Activated CD4-positive, alpha-beta T cell treated with anti-CD3 and anti-CD28 coated beads, Interleukin-2, amount 10 ng/mL, durations not matched to agents 24 days and 14 days (primary cell): ENCODE measurements at regions not wholly inside any gene's neighbourhood (a gene's known extent, or its start where the extent isn't known, plus 50 kb on each side); places are given as distances from the start of the nearest gene placed in this dataset.

Source experiments
- DNase-seq: peaks from one replicate; pipeline ENCODE4 v3.0.0; 2022
- H3K27ac Mint-ChIP-seq: one replicate; pipeline ENCODE4 v1.8.0; 2022; ENCODE audit warnings: mild to moderate bottlenecking, mixed read lengths
- H3K27me3 Mint-ChIP-seq: one replicate; pipeline ENCODE4 v1.8.0; 2022; ENCODE audit warnings: mixed read lengths
- H3K36me3 Mint-ChIP-seq: one replicate; pipeline ENCODE4 v1.8.0; 2022; ENCODE audit warnings: low read depth, mild to moderate bottlenecking, mixed read lengths
- H3K4me1 Mint-ChIP-seq: one replicate; pipeline ENCODE4 v1.8.0; 2021; ENCODE audit warnings: mixed read lengths
- H3K4me3 Mint-ChIP-seq: one replicate; pipeline ENCODE4 v1.8.0; 2022; ENCODE audit warnings: mild to moderate bottlenecking, moderate library complexity, mixed read lengths
- H3K9me3 Mint-ChIP-seq: one replicate; pipeline ENCODE4 v1.8.0; 2021; ENCODE audit warnings: mixed read lengths
- intact Hi-C: fragments of 100-400 bp; cut with micrococcal nuclease; formaldehyde crosslinking; loops from one replicate; pipeline ENCODE4 v1.15.1; 2023

DNA sequence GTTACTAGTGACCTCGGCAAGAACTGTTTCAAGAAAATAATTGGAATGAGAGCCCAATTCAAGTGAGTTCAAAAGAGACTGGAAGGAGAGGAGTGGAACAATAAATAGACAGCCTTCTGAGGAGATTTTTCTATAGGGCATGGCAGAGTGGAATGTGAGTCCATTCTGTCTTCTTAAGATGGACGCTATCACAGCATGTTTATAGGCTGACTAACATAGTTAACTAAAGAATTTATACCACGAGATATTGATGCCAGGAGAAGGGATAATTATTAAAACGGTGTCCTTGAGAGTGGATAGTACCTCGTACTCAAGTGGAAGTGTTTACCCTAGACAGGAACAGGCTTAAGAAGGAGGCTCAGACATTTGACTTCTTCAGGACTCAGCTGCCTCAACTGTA lies 143.5 kb upstream of the RBBP8 start:
- DNase-seq, result no peak
- intact Hi-C loops, result no loop called here
- H3K36me3 Mint-ChIP-seq, result no peaks in the 10 kb centered on the region
- H3K4me3 Mint-ChIP-seq, result no peak overlapping the region
- no peaks in the 10 kb centered on the region for H3K9me3 Mint-ChIP-seq
- no peak overlapping the region for H3K27ac Mint-ChIP-seq
- H3K4me1 Mint-ChIP-seq, result no peaks in the 10 kb centered on the region
- peaks cover 33% of the 10 kb centered on the region for H3K27me3 Mint-ChIP-seq

DNA sequence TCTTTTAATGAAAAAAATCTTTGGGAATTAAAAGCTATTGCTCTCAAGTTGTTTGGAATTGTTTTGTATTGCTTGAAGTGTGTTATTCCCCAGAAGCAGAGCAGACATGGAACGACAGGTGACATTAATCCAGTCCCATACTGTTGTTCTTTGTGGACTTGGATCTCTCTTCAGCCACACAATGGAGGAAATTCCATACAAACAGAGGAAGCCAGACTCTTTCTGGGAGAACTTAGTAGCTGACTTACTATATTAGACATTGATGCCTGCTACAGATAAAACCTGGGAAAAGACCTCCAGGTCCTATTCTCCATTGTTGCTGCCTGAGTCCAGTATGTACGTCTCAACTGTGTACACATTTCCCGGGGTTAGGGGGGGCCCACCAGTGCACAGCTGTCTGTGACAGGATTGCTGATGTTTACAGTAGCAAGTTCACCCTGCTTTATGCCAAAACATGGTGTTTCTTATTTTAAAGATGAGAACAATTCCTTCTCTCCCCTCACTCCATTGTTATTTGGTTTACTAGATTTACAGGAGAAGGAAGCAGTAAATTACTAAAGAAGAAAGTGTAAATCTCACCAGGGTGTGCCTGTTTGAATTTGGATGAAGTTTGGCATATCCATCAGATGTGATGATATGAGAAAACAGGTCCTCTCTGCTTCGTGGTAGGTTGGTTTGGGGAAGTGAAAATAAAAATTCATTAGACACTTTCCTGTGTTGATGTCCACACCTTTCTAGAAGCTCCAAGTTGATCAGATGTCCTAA lies 142.4 kb upstream of the RBBP8 start:
- Mint-ChIP-seq H3K4me1 (no peaks in the 10 kb centered on the region), H3K27me3 (peaks cover 33% of the 10 kb centered on the region), H3K4me3 (no peak overlapping the region), H3K27ac (no peak overlapping the region), H3K9me3 (no peaks in the 10 kb centered on the region), H3K36me3 (no peaks in the 10 kb centered on the region)
- no peak for DNase-seq
- intact Hi-C loops, result no loop called here

DNA sequence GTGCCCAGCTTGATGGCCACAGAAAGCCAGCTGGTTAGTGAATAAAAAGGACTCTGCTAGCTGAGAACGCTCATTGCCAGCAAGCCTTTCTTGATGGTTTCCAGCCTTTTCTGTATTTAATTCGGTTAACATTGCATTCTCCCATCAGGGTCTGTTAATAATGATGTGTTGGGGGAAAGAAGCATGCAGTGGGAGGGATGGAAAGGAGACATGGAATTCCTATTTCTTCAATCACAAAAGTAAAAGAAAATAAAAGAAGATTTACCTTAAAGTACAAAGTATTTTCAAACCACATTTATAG lies 141.9 kb upstream of the RBBP8 start:
- Mint-ChIP-seq H3K4me1 (no peaks in the 10 kb centered on the region), H3K27me3 (peaks cover 30% of the 10 kb centered on the region), H3K4me3 (no peak overlapping the region), H3K27ac (no peak overlapping the region), H3K9me3 (no peaks in the 10 kb centered on the region), H3K36me3 (no peaks in the 10 kb centered on the region)
- intact Hi-C loops, result no loop called here
- no peak for DNase-seq

DNA sequence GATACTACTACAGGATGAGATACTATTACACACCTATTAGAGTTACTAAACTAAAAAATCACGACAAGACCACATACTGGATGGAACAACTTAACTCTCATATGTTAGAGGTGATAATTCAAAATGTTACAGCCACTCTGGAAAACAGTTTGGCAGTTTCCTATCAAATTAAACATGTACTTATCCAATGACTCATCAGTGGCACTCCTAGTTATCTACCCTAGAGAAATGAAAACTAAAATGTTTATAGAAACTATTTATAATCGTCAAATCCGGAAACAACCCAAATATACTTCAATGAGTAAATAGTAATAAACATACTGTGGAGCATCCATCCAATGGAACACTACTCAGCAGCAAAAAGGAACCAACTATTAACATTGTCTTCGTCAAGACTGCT lies 137.0 kb upstream of the RBBP8 start:
- intact Hi-C loops, result no loop called here
- H3K4me3 Mint-ChIP-seq, result no peak overlapping the region
- peaks cover 29% of the 10 kb centered on the region for H3K27me3 Mint-ChIP-seq
- H3K27ac Mint-ChIP-seq, result no peak overlapping the region
- no peak for DNase-seq
- no peaks in the 10 kb centered on the region for H3K9me3 Mint-ChIP-seq
- H3K4me1 Mint-ChIP-seq, result no peaks in the 10 kb centered on the region
- no peaks in the 10 kb centered on the region for H3K36me3 Mint-ChIP-seq

DNA sequence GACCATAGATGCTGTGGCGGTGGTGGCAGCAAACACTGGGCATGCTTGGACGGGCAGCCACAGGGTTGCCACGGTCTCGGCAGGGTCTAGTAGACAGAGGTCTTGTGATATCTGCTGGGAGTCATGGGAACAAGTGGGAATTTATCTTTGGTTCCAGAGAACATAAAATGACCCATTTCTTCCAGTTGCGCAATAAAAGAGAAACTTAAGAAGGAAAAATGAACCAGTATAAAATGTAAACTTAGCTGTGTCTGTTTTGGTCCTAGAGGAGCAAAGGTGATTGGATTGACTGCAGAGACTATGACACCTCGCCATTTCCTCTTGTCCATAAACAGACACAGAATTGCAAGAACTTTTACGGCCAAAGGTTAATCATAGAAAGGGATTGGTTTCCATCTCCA lies 132.6 kb upstream of the RBBP8 start:
- H3K9me3 Mint-ChIP-seq, result no peaks in the 10 kb centered on the region
- no peak overlapping the region for H3K4me3 Mint-ChIP-seq
- no peaks in the 10 kb centered on the region for H3K4me1 Mint-ChIP-seq
- H3K36me3 Mint-ChIP-seq, result no peaks in the 10 kb centered on the region
- H3K27me3 Mint-ChIP-seq, result peaks cover 27% of the 10 kb centered on the region
- H3K27ac Mint-ChIP-seq, result no peak overlapping the region
- no peak for DNase-seq
- intact Hi-C loops, result no loop called here

DNA sequence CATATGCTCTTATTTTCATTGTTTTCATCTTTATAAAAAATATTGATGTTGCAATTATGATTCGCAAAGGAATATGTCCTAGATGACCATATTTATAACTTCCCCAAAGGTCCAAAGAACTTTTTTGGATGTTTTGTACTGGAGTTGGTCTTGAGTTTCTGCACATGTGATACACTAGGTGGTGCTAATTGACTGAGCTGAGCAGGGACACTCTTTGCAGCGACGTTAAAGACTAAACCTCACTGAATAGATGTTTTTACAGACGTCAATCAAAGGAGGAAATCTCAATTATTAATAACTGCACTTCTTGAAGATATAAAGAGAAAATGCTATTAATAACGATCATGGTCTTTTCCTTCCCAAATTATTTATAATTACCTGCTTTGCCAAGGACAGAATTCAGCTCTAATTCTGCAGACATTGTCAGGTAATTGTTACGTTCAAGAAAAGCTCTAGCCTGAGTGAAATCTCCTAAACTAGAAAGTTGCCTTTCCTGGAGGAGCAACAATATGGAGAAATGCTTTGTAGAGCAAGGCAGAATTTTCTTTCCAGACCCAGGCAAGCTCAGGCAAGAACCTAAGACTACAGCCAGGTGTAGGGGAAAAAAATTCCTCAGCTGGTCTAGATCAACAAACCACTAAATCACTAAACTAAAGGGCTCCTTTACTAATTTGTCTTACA lies 119.3 kb upstream of the RBBP8 start:
- Mint-ChIP-seq H3K4me1 (no peaks in the 10 kb centered on the region), H3K4me3 (no peak overlapping the region), H3K9me3 (no peaks in the 10 kb centered on the region), H3K36me3 (no peaks in the 10 kb centered on the region), H3K27ac (no peak overlapping the region), H3K27me3 (peaks cover 22% of the 10 kb centered on the region)
- peak; percentile 69 for DNase-seq
- intact Hi-C loops, result loop anchor here (5.0 kb wide), 3 partner anchors 119 to 599 kb away; partner anchors contain the start of gene RBBP8

DNA sequence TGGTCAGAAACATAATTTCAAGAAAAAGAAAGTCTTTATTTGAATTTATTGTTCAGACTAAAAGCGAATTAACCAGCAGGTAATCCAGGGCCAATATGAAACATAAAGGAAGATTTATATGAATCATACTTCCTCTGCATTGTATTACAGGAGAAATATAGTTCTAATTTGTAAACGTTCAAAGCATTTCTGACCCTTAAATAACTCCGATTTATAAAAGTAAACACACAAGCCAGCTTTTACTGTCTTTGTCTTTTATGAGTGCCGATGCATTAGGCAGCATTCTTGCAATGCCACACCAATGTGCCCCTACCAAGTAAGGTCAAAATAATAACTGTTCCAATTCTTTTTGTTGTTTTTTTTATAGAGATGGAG lies 118.8 kb upstream of the RBBP8 start:
- Mint-ChIP-seq H3K4me1 (no peaks in the 10 kb centered on the region), H3K36me3 (no peaks in the 10 kb centered on the region), H3K27me3 (peaks cover 22% of the 10 kb centered on the region), H3K9me3 (no peaks in the 10 kb centered on the region), H3K4me3 (no peak overlapping the region), H3K27ac (no peak overlapping the region)
- intact Hi-C loops, result loop anchor here (5.0 kb wide), 3 partner anchors 118 to 598 kb away; partner anchors contain the start of gene RBBP8
- no peak for DNase-seq

DNA sequence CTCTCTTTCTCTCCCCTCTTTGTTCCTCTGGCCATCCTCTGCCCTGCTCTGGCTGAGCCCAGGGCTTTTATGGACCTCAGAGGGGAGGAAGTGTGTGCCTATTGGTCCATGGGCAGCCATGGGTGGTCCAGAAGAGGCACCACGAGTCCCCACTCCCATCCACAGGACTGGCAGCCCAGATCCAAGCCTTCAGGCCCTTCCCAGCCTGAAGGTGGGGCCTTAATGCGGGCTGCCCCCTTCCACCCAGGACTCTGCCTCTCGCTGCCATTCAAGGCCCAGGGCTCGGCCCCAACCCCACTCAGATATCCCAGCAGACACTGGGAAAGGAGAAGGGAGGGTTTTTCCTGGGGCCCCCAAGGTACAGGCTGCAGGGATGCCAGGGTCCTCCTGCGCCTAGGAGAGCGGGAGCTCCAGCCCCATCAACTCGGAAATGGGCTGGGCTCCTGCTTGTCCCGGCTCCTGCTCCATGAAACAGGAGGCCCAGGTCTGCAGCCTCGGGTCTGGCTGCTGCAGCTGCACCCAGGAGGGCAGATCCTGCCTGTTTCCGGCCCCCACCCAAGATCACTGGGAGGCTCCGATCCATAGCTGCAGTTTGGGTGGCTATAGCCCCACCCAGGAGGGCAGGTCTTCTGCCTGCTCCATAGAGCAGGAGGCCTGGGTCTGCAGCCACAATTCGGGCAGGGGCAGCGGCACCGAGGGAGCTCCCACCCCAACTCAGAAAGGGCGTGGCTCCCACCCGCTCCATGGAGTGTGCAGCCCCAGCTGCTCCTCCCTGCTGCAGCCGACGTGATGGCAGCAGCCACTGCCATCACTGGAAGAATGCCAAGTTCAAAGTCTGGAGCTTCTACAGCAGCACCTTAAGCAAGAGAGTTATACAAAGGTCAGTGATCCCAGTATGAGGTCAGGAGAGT lies 116.6 kb upstream of the RBBP8 start:
- Mint-ChIP-seq H3K36me3 (no peaks in the 10 kb centered on the region), H3K4me3 (no peak overlapping the region), H3K27ac (no peak overlapping the region), H3K4me1 (no peaks in the 10 kb centered on the region), H3K27me3 (peaks cover 14% of the 10 kb centered on the region), H3K9me3 (no peaks in the 10 kb centered on the region)
- intact Hi-C loops, result no loop called here
- no peak for DNase-seq

DNA sequence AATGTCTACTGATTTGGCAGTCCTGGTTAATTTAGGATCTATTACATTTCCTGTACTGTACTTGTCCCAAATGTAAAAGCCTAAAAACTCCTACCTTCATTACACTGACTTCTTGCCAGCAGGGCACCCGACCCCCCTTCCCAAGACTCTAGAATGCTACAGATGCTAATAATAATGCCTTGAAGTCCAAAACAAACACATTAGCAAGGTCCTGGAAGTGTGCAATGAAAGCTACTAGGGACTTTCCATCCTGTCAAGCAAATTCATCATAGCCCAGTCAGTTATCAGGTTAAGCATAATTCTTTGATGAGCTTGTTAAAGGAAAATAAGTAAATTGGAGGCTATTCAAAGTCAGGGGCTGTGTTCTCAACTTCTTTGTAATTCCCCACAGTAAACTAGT lies 115.3 kb upstream of the RBBP8 start:
- H3K9me3 Mint-ChIP-seq, result no peaks in the 10 kb centered on the region
- H3K4me1 Mint-ChIP-seq, result no peaks in the 10 kb centered on the region
- H3K36me3 Mint-ChIP-seq, result no peaks in the 10 kb centered on the region
- intact Hi-C loops, result no loop called here
- no peak overlapping the region for H3K4me3 Mint-ChIP-seq
- no peak overlapping the region for H3K27ac Mint-ChIP-seq
- peaks cover 5% of the 10 kb centered on the region for H3K27me3 Mint-ChIP-seq
- no peak for DNase-seq

DNA sequence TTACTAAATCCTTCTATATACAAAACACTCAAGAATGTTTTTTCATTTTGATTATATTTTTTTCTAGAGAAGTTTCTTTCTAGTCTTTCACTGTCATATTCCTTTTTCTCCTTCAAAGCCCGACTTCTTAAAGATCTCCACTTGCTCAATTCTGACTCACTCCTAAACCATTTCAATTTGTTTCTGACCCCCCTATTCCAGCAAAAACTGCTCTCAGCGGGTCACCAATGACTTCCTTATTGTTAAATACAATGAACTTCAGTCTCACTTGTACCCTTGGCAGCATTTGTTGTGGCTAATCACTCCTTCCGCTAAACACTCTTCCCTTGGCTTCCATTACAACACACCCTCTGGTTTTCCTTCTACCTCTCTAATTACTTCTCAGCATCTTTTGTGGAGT lies 111.1 kb upstream of the RBBP8 start:
- DNase-seq, result no peak
- Mint-ChIP-seq H3K36me3 (no peaks in the 10 kb centered on the region), H3K4me3 (no peak overlapping the region), H3K9me3 (no peaks in the 10 kb centered on the region), H3K27ac (no peak overlapping the region), H3K27me3 (peaks cover 5% of the 10 kb centered on the region), H3K4me1 (no peaks in the 10 kb centered on the region)
- intact Hi-C loops, result no loop called here

DNA sequence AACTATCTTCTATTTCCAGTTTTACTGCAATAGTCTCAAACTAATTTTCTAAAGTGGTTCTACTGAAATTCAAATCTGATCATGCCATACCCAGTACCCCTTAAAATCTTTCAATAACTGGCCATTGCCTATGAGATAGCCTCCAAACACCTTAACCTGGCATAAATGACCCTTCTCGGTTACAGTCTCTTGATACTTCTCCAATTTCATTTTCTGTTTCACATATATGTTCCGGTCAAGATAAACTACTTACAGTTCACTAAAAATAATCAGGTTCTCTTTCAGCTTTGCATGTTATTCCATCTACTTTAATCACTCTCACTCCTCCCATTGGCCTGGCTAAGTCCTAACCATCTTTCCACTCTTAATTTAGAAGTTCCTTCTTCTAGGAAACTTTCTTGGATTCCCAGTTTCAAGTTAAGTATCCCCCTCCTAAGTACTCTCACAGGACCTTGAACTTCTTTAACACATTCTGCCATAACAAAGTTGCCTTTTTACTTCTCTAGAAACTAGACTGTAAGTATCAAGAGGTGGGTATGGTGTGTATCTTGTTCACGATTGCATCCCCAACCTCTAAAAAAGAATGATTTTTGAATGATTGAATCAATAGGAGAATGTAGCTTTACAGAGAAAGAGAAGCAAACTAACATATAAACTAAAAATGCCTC lies 110.2 kb upstream of the RBBP8 start:
- Mint-ChIP-seq H3K4me3 (no peak overlapping the region), H3K4me1 (no peaks in the 10 kb centered on the region), H3K27me3 (peaks cover 5% of the 10 kb centered on the region), H3K9me3 (no peaks in the 10 kb centered on the region), H3K36me3 (no peaks in the 10 kb centered on the region), H3K27ac (no peak overlapping the region)
- intact Hi-C loops, result no loop called here
- no peak for DNase-seq

DNA sequence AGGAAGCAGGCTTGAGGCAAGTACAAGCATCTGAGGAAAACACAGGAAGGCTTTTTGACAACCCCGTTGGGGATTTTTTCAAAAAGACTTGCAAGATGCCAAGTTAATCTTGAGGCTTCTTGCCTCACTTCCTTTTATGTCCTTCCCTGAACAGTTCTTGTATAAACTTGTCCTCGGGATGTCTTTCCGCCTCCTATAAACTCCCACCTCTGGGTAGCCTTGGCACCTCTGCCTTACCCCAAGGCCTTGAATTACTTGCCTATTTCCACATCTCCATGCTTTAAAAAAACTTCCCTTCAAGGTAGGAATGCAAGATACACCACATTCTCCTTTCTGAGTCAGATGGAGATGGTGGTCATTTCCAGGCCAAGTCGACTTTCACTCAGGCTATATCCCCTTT lies 106.4 kb upstream of the RBBP8 start:
- H3K9me3 Mint-ChIP-seq, result no peaks in the 10 kb centered on the region
- no peak for DNase-seq
- no peak overlapping the region for H3K27ac Mint-ChIP-seq
- peaks cover 3% of the 10 kb centered on the region for H3K4me1 Mint-ChIP-seq
- no peak overlapping the region for H3K4me3 Mint-ChIP-seq
- no peaks in the 10 kb centered on the region for H3K36me3 Mint-ChIP-seq
- H3K27me3 Mint-ChIP-seq, result peaks cover 7% of the 10 kb centered on the region
- intact Hi-C loops, result no loop called here

DNA sequence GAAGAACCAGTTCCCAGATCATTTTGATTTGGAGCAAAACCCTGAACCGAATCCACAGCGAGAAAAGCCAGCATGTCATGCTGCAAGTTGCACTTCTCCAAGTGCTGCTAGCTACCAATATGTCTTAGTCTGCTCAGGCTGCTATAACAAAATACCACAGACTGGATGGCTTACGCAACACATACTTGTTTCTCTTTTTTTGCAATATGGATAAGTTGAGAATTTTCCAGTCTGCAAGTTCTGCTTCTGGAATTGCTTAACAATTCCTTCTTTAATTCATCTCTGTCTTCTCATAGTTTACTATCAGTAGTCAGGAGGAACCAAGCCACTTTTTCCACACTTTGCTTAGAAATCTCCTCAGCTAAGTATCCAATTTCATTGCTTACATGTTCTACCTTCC lies 105.9 kb upstream of the RBBP8 start:
- no peaks in the 10 kb centered on the region for H3K9me3 Mint-ChIP-seq
- H3K36me3 Mint-ChIP-seq, result no peaks in the 10 kb centered on the region
- peaks cover 7% of the 10 kb centered on the region for H3K27me3 Mint-ChIP-seq
- H3K4me1 Mint-ChIP-seq, result peaks cover 3% of the 10 kb centered on the region
- no peak overlapping the region for H3K27ac Mint-ChIP-seq
- no peak for DNase-seq
- no peak overlapping the region for H3K4me3 Mint-ChIP-seq
- intact Hi-C loops, result no loop called here

DNA sequence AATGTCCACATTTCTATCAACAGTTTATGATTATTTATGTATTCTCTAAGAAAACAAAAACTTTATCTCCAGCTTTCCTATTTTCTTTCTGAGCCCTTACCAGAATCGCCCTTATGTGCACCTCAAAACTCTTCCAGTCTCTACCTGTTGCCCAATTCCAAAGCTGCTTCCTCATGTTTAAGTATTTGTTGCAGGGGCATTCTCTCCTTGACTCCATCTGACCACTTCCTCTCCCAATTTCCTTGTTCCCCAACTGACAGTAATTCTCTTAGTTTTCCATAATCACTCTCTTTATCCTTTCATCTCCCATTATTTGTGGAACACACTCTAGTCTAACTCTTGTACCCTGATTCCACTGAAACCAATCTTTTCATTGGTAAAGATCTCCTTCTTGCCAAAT lies 105.4 kb upstream of the RBBP8 start:
- Mint-ChIP-seq H3K27ac (no peak overlapping the region), H3K9me3 (no peaks in the 10 kb centered on the region), H3K4me3 (no peak overlapping the region), H3K36me3 (no peaks in the 10 kb centered on the region), H3K27me3 (peaks cover 9% of the 10 kb centered on the region), H3K4me1 (peaks cover 3% of the 10 kb centered on the region)
- intact Hi-C loops, result no loop called here
- DNase-seq, result no peak
